MM.1S (cell line): ENCODE measurements at regions not wholly inside any gene's neighbourhood (a gene's known extent, or its start where the extent isn't known, plus 50 kb on each side); places are given as distances from the start of the nearest gene placed in this dataset.
"Not testable (repeated sequence)": the region's sequence is repeated elsewhere in the genome, so short reads cannot be mapped to it uniquely, and the experiment has no call there.

Experiments used
- DNase-seq: peaks from one replicate; pipeline ENCODE4 v3.0.0-alpha.2; 2015
- H2AFZ ChIP-seq: fragments of 300-600 bp; sonication (generic); 2 replicates; pipeline ENCODE4 v1.6.0; 2016; ENCODE audit warnings: antibody characterized with exemption, low read length
- H3F3A ChIP-seq: fragments of 300-600 bp; sonication (generic); 2 replicates; pipeline ENCODE4 v1.6.1; 2016; ENCODE audit warnings: mild to moderate bottlenecking, antibody characterized with exemption, low read length, moderate library complexity, mixed read lengths; ENCODE audit not compliant: insufficient read depth
- H3K27ac ChIP-seq: fragments of 300-600 bp; sonication (generic); 2 replicates; pipeline ENCODE4 v1.5.1; 2016; ENCODE audit warnings: mild to moderate bottlenecking, low read length
- H3K27me3 ChIP-seq: fragments of 300-600 bp; sonication (generic); replicated peaks from 2 replicates; pipeline ENCODE4 v1.6.0; 2016; ENCODE audit warnings: low read length; ENCODE audit not compliant: insufficient read depth
- H3K36me3 ChIP-seq: fragments of 300-600 bp; sonication (generic); replicated peaks from 2 replicates; pipeline ENCODE4 v1.6.1; 2016; ENCODE audit warnings: mild to moderate bottlenecking, low read length, mixed read lengths; ENCODE audit not compliant: insufficient read depth
- H3K4me1 ChIP-seq: fragments of 300-600 bp; sonication (generic); 2 replicates; pipeline ENCODE4 v1.6.1; 2016; ENCODE audit warnings: low read length, mixed read lengths
- H3K4me2 ChIP-seq: fragments of 300-600 bp; sonication (generic); 2 replicates; pipeline ENCODE4 v1.6.0; 2016; ENCODE audit warnings: low read depth, low read length
- H3K4me3 ChIP-seq: fragments of 300-600 bp; sonication (generic); 2 replicates; pipeline ENCODE4 v1.5.1; 2016; ENCODE audit warnings: low read length, mixed read lengths
- H3K79me2 ChIP-seq: fragments of 300-600 bp; sonication (generic); 2 replicates; pipeline ENCODE4 v1.6.1; 2016; ENCODE audit warnings: mixed run types, low read length, mixed read lengths
- H3K9ac ChIP-seq: fragments of 300-600 bp; sonication (generic); 2 replicates; pipeline ENCODE4 v1.6.1; 2016; ENCODE audit warnings: low read length, mixed read lengths
- H3K9me2 ChIP-seq: fragments of 300-600 bp; sonication (generic); replicated peaks from 2 replicates; pipeline ENCODE4 v1.6.1; 2016; ENCODE audit warnings: mild to moderate bottlenecking, low read length, mixed read lengths; ENCODE audit not compliant: insufficient read depth
- H3K9me3 ChIP-seq: fragments of 300-600 bp; sonication (generic); replicated peaks from 2 replicates; pipeline ENCODE4 v1.6.1; 2016; ENCODE audit warnings: mild to moderate bottlenecking, low read length, mixed read lengths; ENCODE audit not compliant: insufficient read depth
- H4K20me1 ChIP-seq: fragments of 300-600 bp; sonication (generic); 2 replicates; pipeline ENCODE4 v1.6.1; 2016; ENCODE audit warnings: mild to moderate bottlenecking, low read length, moderate library complexity, mixed read lengths; ENCODE audit not compliant: insufficient read depth
- EZH2 ChIP-seq: fragments of 300-600 bp; sonication (generic); optimal IDR thresholded peaks from 2 replicates; pipeline ENCODE3; 2017; ENCODE audit warnings: low read depth, mild to moderate bottlenecking, antibody characterized with exemption, low read length, mixed read lengths
- EZH2phosphoT487 ChIP-seq: fragments of 300-600 bp; sonication (generic); IDR thresholded peaks from 2 replicates; pipeline ENCODE4 v1.6.1; 2018; ENCODE audit warnings: antibody characterized with exemption, low read length
- TF ChIP-seq, protein P1 (sequence below): fragments of 300-600 bp; sonication (generic); IDR thresholded peaks from 2 replicates; pipeline ENCODE4 v1.5.1; 2016; ENCODE audit warnings: antibody characterized with exemption, low read length, mixed read lengths

DNA sequence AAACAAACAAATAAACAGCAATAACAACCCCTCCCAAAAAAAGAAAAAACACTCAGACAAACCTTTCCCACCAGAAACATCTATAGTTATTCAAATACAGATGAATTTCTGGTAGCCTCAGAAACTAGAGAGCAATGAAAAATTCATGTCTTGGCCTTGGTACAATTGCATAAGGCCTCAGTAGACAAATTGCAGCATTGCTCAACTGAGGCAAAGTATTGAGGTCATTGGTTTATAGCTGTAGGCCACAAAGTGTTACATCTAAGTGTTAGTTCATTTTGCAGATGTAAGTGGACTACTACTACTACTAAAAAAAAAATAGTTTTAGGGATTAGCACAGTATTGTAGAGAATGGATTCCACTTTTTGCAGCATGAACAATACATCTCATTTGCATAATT, 2268.3 kb downstream of the ARAP2 start:
- TF ChIP-seq EZH2 (no peak), EZH2phosphoT487 (no peak)
- TF ChIP-seq, protein P1, sequence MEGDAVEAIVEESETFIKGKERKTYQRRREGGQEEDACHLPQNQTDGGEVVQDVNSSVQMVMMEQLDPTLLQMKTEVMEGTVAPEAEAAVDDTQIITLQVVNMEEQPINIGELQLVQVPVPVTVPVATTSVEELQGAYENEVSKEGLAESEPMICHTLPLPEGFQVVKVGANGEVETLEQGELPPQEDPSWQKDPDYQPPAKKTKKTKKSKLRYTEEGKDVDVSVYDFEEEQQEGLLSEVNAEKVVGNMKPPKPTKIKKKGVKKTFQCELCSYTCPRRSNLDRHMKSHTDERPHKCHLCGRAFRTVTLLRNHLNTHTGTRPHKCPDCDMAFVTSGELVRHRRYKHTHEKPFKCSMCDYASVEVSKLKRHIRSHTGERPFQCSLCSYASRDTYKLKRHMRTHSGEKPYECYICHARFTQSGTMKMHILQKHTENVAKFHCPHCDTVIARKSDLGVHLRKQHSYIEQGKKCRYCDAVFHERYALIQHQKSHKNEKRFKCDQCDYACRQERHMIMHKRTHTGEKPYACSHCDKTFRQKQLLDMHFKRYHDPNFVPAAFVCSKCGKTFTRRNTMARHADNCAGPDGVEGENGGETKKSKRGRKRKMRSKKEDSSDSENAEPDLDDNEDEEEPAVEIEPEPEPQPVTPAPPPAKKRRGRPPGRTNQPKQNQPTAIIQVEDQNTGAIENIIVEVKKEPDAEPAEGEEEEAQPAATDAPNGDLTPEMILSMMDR: no peak
- Histone ChIP-seq H3K4me1 (0 out of 2 replicates have a peak, but pooled peaks cover 9% of the 10 kb centered on the region), H3K9ac (no peak overlapping the region), H3K4me2 (no peak overlapping the region), H3K36me3 (no peaks in the 10 kb centered on the region), H3K79me2 (no peaks in the 10 kb centered on the region), H3K4me3 (no peak overlapping the region), H3F3A (no peaks in the 10 kb centered on the region), H3K27me3 (no peaks in the 10 kb centered on the region), H4K20me1 (no peaks in the 10 kb centered on the region), H3K9me2 (no peaks in the 10 kb centered on the region), H3K9me3 (no peaks in the 10 kb centered on the region), H3K27ac (no peak overlapping the region), H2AFZ (no peak overlapping the region)
- DNase-seq: no peak

DNA sequence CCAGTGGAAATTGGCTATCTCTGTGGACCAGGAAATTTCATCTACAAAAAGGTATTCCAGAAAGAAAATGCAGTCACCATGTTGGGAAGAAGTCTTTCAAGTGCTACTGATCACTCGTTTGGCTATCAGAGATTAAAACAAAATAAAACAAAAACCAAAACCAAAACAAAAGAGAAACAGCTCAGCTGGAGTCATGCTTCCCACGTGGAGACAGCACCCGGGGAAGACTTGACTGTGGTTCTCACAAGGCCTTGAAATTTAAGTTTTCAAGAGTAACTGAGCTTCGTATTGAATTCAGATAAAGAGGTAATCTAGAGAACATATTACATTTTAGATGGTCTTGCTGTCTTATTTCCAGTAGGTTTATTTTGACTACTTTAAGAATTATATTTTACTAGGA, 2264.5 kb downstream of the ARAP2 start:
- H3K9me3 ChIP-seq, H3K36me3 ChIP-seq, H3K79me2 ChIP-seq, H3K27ac ChIP-seq, H4K20me1 ChIP-seq, H3K27me3 ChIP-seq, H3K9me2 ChIP-seq, H3K9ac ChIP-seq, H3F3A ChIP-seq, H3K4me1 ChIP-seq: not testable (repeated sequence)
- DNase-seq: peak; percentile 62
- Histone ChIP-seq H3K4me3 (0 out of 2 replicates have a peak overlapping the region, but pooled peaks have one; percentile 22), H2AFZ (peak overlapping the region; percentile 54), H3K4me2 (peak overlapping the region; percentile 39; the same call in 1 of the 2 replicates)

DNA sequence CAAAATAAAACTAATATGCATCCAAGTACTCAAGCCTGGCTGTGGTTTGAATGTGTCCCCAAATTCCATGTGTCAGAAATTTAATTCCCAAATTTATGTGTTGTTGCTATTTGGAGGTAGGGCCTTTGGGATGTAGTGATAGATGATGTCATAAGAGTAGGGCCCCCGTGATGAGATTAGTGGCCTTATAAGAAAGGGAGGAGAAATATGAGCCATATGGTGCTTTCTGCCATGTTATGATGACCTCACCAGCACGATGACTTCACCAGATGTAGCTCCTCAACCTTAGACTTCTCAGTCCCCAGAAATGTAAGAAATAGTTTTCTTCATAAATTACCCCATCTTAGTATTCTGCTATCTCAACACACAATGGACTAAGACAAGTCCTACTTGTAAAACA, 2264.0 kb downstream of the ARAP2 start:
- H4K20me1 ChIP-seq: no peaks in the 10 kb centered on the region
- no peaks in the 10 kb centered on the region for H3K79me2 ChIP-seq
- H3K4me3 ChIP-seq: no peak overlapping the region
- no peaks in the 10 kb centered on the region for H3K9me2 ChIP-seq
- no peaks in the 10 kb centered on the region for H3K4me1 ChIP-seq
- H3K4me2 ChIP-seq: no peak overlapping the region
- H2AFZ ChIP-seq: peak overlapping the region; percentile 54; the same call in 1 of the 2 replicates
- H3K9ac ChIP-seq: no peak overlapping the region
- TF ChIP-seq EZH2: no peak
- TF ChIP-seq, protein P1: no peak
- no peak for TF ChIP-seq EZH2phosphoT487
- no peaks in the 10 kb centered on the region for H3K36me3 ChIP-seq
- H3K27ac ChIP-seq: no peak overlapping the region
- H3K27me3 ChIP-seq: no peaks in the 10 kb centered on the region
- no peaks in the 10 kb centered on the region for H3K9me3 ChIP-seq
- no peaks in the 10 kb centered on the region for H3F3A ChIP-seq
- no peak for DNase-seq

DNA sequence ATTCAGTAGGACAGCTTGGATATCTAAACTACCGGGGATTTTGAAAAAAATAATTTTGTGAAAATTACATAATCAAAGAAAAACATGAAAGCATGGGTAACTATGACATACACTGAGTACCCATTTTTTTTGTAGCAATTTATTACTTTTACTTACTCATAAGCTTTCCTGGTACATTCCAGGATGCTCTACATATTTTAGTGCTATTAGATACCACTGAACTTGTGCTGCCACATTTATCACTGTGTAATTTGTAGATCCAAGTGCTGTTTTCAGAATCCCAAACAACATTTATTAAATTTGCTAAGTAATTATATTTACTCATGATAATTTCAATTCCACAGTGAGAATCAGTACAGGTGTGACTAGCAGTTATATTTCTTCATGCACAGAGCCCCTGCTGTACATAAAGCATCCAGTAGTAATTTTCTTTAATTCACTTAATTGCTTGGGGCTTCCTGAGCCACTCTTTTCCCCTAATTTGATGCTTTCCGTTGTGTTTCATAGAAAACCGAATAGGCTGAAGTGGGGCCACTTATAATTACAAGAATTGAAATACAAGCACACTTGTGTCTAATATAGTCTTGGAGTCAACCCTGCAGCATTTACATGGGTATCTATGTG, 2254.4 kb downstream of the ARAP2 start:
- no peak overlapping the region for H3K4me3 ChIP-seq
- DNase-seq: no peak
- no peaks in the 10 kb centered on the region for H3K27me3 ChIP-seq
- H3K9me3 ChIP-seq: no peaks in the 10 kb centered on the region; the same call in 1 of the 2 replicates
- H3F3A ChIP-seq: no peaks in the 10 kb centered on the region
- H3K9me2 ChIP-seq: no peaks in the 10 kb centered on the region
- no peaks in the 10 kb centered on the region for H3K79me2 ChIP-seq
- H3K4me2 ChIP-seq: no peak overlapping the region
- H3K9ac ChIP-seq: no peak overlapping the region
- TF ChIP-seq, protein P1: no peak
- TF ChIP-seq EZH2phosphoT487 (no peak), EZH2 (no peak)
- no peaks in the 10 kb centered on the region for H3K4me1 ChIP-seq
- no peak overlapping the region for H2AFZ ChIP-seq
- H4K20me1 ChIP-seq: no peaks in the 10 kb centered on the region
- H3K36me3 ChIP-seq: no peaks in the 10 kb centered on the region
- no peak overlapping the region for H3K27ac ChIP-seq
